ENCODE measurements at regions not wholly inside any gene's neighbourhood (a gene's known extent, or its start where the extent isn't known, plus 50 kb on each side); places are given as distances from the start of the nearest gene placed in this dataset.

- DNase-seq = no peak
Measured at GRCh38 chr20:11785885-11786507, 131.7 kb upstream of the BTBD3 start.

DNA sequence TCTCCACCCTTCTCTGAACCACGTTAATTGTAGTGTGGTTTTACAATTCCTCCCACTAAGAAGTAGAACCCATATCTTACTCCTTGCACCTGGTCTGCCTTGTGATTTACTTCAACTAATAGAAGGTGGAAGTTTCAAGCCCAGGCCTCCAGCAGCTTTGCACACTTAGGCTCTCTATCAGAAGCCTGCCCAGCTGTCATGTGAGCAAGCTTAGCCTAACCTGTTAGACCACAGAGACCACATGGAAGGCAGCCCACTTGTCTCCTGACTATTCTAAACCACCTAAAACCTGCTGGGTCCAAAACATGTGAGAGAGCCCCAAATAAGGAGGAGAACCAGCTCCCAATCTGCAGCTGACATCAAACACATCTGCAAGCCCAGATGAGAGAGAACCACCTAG is 127.6 kb upstream of the BTBD3 start:
- no peak for DNase-seq

DNA sequence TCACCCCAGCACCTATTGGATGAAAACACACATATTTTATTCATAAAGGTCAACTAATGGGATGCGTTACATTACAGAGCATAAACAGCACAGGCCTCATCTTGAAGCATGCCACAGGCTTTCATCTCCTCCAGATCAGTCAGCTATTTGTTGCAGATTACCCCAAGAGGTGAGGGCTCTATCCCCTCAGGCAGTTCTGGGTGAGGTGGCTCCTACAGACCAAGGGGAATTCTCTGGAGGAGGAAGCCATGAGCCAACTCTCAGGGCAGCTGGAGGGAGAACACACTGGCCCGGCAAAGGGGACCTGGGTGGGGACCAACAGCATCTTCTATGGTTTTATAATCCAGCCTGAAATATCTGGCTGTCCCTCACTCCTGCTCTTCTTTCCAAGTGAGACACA is 126.4 kb upstream of the BTBD3 start:
- no peak for DNase-seq

GRCh38 chr20:11791835-11792567 is 125.7 kb upstream of the BTBD3 start:
- DNase-seq = no peak

GRCh38 chr20:11792568-11792953 is 125.1 kb upstream of the BTBD3 start:
- no peak for DNase-seq

- no peak for DNase-seq
Measured at GRCh38 chr20:11794525-11794924, 123.2 kb upstream of the BTBD3 start.

DNA sequence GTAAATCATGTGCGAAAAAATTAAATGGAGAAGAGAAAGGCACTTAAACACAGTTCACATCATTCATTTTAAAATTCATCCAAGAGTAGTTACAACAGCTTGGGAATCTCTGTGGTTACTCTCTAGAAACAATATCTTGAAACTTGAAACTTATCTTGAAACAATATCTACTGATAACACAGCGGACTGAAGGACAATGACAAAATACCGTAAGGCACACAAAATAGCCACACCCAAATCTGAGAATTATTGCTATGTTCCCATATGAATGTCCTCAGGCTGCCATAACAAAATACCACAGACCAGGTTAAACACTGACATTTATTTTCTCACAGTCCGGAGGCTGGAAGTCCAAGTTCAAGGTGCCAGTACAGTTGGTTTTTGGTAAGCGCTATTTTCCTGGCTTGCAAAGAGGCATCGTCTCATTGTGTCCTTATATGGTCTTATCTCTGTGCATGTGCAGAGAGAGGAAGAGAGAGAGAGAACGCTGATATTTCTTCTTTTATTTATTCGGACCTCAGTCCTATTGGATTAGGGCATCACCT is 122.5 kb upstream of the BTBD3 start:
- no peak for DNase-seq

GRCh38 chr20:11796026-11796425 is 121.7 kb upstream of the BTBD3 start:
- no peak for DNase-seq

DNA sequence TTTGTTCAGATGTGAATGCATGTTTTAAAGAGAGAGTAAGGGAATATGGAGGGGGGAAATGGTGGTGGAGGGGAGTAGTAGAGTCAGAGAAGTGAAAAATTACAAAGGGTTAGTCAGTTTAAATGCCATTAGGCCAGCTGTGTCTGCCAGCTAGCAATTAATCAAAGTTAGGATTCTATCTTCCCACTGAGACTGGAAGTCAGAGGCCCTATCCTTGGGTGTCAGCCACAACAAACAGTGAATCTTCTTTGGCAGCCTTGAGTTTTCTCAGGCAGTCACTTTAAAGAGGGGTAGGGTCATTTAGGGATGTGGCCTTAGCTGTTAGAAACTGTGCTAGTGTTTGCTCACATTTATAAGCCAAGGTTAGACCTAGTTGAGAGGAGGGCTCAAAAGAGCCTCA is 120.5 kb upstream of the BTBD3 start:
- DNase-seq = peak; percentile 22

GRCh38 chr20:11799281-11799684 is 118.4 kb upstream of the BTBD3 start:
- no peak for DNase-seq

- no peak for DNase-seq
Measured at GRCh38 chr20:11807054-11808048, 110.3 kb upstream of the BTBD3 start.

GRCh38 chr20:11808841-11809240 is 108.9 kb upstream of the BTBD3 start:
- no peak for DNase-seq

DNA sequence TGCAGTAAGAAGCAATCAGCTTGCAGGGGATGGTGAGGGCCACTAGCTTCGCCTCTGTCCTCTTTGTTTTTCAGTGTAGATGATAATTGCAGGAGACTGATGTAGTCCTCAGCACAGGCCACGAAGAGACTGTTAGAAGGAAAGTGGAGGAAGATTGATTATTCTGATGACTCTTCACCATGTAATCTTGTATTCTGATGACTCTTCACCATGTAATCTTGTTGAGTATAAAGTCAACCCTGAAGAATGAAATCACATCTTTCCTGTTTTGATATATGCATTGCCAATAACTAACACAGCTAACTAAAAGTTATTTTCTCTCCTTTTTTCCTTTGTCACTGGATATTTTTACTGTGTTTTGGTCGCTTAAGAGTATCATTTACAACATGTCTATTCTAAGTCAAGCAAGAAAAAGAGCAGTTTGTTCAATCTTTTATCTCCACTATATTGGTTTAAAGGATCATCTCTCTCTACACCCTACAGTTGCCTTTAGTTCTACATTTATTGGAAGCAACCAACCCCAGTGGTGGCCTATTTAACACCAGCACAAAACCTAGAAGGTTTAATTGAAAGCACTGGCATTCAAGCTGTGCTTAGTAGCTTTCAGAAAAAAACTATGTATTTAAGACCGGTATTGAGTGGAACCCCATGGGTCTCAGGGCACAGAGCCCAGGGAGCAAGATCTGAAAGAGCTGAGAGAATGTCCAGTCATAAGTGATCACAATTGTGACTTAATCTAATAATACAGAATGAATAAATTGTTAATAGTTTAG is 107.2 kb upstream of the BTBD3 start:
- no peak for DNase-seq

GRCh38 chr20:11813106-11813890 is 104.4 kb upstream of the BTBD3 start:
- no peak for DNase-seq

- DNase-seq = no peak
Measured at GRCh38 chr20:11814267-11814666, 103.4 kb upstream of the BTBD3 start.

DNA sequence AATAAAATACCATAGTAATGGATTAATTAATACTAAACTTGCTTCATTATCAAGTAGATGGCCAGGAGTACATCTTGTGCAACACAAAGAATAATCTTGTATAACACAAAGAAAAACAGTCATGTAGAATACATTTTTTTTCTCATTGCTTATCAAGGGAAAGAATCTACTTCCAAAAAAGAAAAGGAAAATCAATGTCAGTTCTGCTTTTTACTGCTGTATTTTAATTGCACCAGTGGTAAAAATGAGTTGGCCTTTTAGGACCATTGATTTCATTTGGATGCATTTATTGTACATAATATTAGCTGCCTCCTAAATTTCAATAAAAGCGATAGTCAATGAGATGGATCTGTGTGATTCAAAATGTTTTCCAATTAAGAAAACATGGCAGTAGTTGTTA is 96.9 kb upstream of the BTBD3 start:
- DNase-seq = no peak

DNA sequence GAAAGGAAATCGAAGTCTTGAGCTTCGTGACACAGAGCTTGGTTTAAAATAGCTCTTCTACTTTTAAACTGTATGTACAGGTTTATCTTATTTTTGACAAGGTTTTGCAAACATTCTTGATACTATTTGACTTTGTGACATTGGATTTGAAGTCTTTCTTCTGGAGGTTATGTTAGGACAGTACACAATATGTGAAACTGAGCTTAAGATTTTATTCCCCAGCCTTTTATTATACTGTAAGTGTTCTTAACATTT is 95.2 kb upstream of the BTBD3 start:
- DNase-seq = no peak

GRCh38 chr20:11826334-11826733 is 91.4 kb upstream of the BTBD3 start:
- DNase-seq = no peak

- DNase-seq = no peak
Measured at GRCh38 chr20:11832397-11832796, 85.3 kb upstream of the BTBD3 start.

GRCh38 chr20:11832851-11833250 is 84.8 kb upstream of the BTBD3 start:
- no peak for DNase-seq

GRCh38 chr20:11833825-11834224 is 83.9 kb upstream of the BTBD3 start:
- no peak for DNase-seq

Measured in left kidney (tissue), 1 donor.